Neural progenitor cell (in vitro differentiated cells): ENCODE measurements at regions not wholly inside any gene's neighbourhood (a gene's known extent, or its start where the extent isn't known, plus 50 kb on each side); places are given as distances from the start of the nearest gene placed in this dataset.
A peak's percentile ranks its signal among the peaks of the same experiment; 100 is the strongest.

Source experiments
- DNase-seq: peaks from one replicate; pipeline ENCODE4 v3.0.0-alpha.2; 2016; ENCODE audit warnings: low spot score
- H2AFZ ChIP-seq: fragments of 200-600 bp; sonication (generic); replicated peaks from 2 replicates; pipeline ENCODE4 v1.6.1; 2016; ENCODE audit warnings: antibody characterized with exemption
- H3F3A ChIP-seq: fragments of 200-600 bp; sonication (generic); 2 replicates; pipeline ENCODE4 v1.6.1; 2016; ENCODE audit warnings: antibody characterized with exemption, low read depth
- H3K27ac ChIP-seq: fragments of 200-600 bp; sonication (generic); 2 replicates; pipeline ENCODE4 v1.5.1; 2016; ENCODE audit warnings: mild to moderate bottlenecking
- H3K27me3 ChIP-seq: fragments of 200-600 bp; sonication (generic); 2 replicates; pipeline ENCODE4 v1.6.1; 2016; ENCODE audit warnings: mild to moderate bottlenecking, moderate library complexity
- H3K36me3 ChIP-seq: fragments of 200-600 bp; sonication (generic); 2 replicates; pipeline ENCODE4 v1.5.1; 2016
- H3K4me1 ChIP-seq: fragments of 200-600 bp; sonication (generic); 2 replicates; pipeline ENCODE4 v1.6.1; 2016; ENCODE audit warnings: mixed run types
- H3K4me2 ChIP-seq: fragments of 200-600 bp; sonication (generic); 2 replicates; pipeline ENCODE4 v1.6.1; 2016
- H3K4me3 ChIP-seq: fragments of 200-600 bp; sonication (generic); 2 replicates; pipeline ENCODE4 v1.5.1; 2016
- H3K79me2 ChIP-seq: fragments of 200-600 bp; sonication (generic); 2 replicates; pipeline ENCODE4 v1.6.1; 2016; ENCODE audit warnings: low read depth
- H3K9ac ChIP-seq: fragments of 200-600 bp; sonication (generic); 2 replicates; pipeline ENCODE4 v1.6.1; 2016
- H3K9me3 ChIP-seq: fragments of 200-600 bp; sonication (generic); 2 replicates; pipeline ENCODE4 v1.5.1; 2016; ENCODE audit warnings: low read depth
- H4K20me1 ChIP-seq: fragments of 200-600 bp; sonication (generic); 2 replicates; pipeline ENCODE4 v1.6.1; 2016; ENCODE audit warnings: low read depth
- H3K27ac Mint-ChIP-seq: 3 replicates; pipeline ENCODE4 v1.8.0; 2021; ENCODE audit warnings: mixed read lengths
- H3K27me3 Mint-ChIP-seq: 2 replicates; pipeline ENCODE4 v1.8.0; 2022; ENCODE audit warnings: low read depth, mild to moderate bottlenecking, inconsistent platforms, moderate library complexity, mixed read lengths; ENCODE audit not compliant: insufficient read depth
- H3K36me3 Mint-ChIP-seq: 3 replicates; pipeline ENCODE4 v1.8.0; 2021; ENCODE audit warnings: mixed read lengths
- H3K4me1 Mint-ChIP-seq: 3 replicates; pipeline ENCODE4 v1.8.0; 2021; ENCODE audit warnings: mixed read lengths
- H3K4me3 Mint-ChIP-seq: 3 replicates; pipeline ENCODE4 v1.8.0; 2021; ENCODE audit warnings: mild to moderate bottlenecking, moderate library complexity, mixed read lengths
- H3K9me3 Mint-ChIP-seq: 3 replicates; pipeline ENCODE4 v1.8.0; 2020; ENCODE audit warnings: mixed read lengths
- EZH2 ChIP-seq: fragments of 200-600 bp; sonication (generic); IDR thresholded peaks from 2 replicates; pipeline ENCODE4 v1.6.1; 2017; ENCODE audit warnings: antibody characterized with exemption, mild to moderate bottlenecking, moderate library complexity
- EZH2phosphoT487 ChIP-seq: fragments of 200-600 bp; sonication (generic); IDR thresholded peaks from 2 replicates; pipeline ENCODE4 v1.6.1; 2017; ENCODE audit warnings: antibody characterized with exemption
- TF ChIP-seq, protein P1 (sequence below): fragments of 200-600 bp; sonication (generic); IDR thresholded peaks from 2 replicates; pipeline ENCODE4 v1.5.1; 2017; ENCODE audit warnings: antibody characterized with exemption, mild to moderate bottlenecking

DNA sequence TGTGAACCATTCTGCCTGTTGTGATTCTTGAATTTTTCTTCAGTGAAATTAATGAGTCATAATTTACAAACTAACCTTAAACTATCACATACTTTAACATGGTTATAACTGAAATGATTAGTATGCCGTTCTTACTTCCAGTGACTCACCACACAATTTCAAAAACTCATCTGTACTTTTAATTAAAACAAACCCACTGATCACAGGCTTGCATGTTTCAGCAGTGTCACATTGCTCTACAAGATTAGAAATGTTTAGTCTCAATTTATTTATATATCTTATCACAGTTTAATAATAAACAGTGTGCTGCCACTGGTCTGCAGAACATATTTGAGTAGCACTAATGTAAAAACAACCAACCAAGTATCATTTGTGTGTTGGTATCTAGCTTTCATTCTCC, 2227.9 kb upstream of the PCDH20 start:
- H2AFZ ChIP-seq = no peak overlapping the region
- no peaks in the 10 kb centered on the region for H3K9me3 Mint-ChIP-seq
- no peak overlapping the region for H3K4me2 ChIP-seq
- DNase-seq = no peak
- no peaks in the 10 kb centered on the region for H3K9me3 ChIP-seq
- no peaks in the 10 kb centered on the region for H3K36me3 ChIP-seq
- H3K36me3 Mint-ChIP-seq = no peaks in the 10 kb centered on the region
- H3K4me1 ChIP-seq = no peaks in the 10 kb centered on the region
- no peaks in the 10 kb centered on the region for H3K27me3 ChIP-seq
- H3K27ac ChIP-seq = no peak overlapping the region
- H3K27ac Mint-ChIP-seq = no peak overlapping the region
- no peak overlapping the region for H3K4me3 Mint-ChIP-seq
- no peak overlapping the region for H3K4me3 ChIP-seq
- H3K27me3 Mint-ChIP-seq = no peaks in the 10 kb centered on the region
- H4K20me1 ChIP-seq = no peaks in the 10 kb centered on the region
- TF ChIP-seq EZH2 (no peak), EZH2phosphoT487 (no peak)
- TF ChIP-seq, protein P1, sequence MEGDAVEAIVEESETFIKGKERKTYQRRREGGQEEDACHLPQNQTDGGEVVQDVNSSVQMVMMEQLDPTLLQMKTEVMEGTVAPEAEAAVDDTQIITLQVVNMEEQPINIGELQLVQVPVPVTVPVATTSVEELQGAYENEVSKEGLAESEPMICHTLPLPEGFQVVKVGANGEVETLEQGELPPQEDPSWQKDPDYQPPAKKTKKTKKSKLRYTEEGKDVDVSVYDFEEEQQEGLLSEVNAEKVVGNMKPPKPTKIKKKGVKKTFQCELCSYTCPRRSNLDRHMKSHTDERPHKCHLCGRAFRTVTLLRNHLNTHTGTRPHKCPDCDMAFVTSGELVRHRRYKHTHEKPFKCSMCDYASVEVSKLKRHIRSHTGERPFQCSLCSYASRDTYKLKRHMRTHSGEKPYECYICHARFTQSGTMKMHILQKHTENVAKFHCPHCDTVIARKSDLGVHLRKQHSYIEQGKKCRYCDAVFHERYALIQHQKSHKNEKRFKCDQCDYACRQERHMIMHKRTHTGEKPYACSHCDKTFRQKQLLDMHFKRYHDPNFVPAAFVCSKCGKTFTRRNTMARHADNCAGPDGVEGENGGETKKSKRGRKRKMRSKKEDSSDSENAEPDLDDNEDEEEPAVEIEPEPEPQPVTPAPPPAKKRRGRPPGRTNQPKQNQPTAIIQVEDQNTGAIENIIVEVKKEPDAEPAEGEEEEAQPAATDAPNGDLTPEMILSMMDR = no peak
- H3K79me2 ChIP-seq = no peaks in the 10 kb centered on the region
- H3F3A ChIP-seq = no peaks in the 10 kb centered on the region
- H3K4me1 Mint-ChIP-seq = no peaks in the 10 kb centered on the region
- no peak overlapping the region for H3K9ac ChIP-seq

DNA sequence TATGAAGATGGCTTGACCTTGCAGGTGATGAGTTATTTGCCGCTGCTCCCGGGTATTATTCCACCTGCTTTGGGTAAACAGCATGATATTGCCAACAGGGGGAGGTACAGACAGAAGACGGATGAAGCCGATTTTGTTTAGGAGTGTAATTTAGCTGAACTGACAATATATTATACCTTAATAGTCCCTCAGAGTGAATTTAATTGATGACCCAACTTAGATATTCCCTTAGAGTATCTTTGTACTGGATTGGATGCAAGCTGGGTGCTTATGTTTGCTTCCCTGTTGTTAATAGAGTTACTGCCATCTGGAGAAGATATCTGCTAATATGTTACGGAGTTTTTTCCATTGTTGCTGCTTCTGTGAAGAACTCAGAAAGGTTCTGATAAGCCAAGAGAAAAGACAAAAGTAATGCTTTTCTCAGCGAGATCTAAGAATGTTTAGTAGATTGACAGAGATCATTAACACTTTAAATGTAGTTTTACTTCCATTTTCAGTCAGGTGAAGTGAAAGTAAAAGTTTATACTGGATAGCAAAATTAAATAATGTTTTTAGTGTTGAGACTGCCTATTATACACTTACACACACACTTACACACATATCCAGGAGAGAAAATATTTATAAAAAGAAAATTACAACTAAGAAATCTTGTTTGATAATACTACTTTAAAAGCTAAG, 2220.8 kb upstream of the PCDH20 start:
- Histone ChIP-seq H3K4me1 (no peaks in the 10 kb centered on the region), H3K27me3 (no peaks in the 10 kb centered on the region), H3K4me2 (no peak overlapping the region), H3F3A (no peaks in the 10 kb centered on the region), H3K9me3 (no peaks in the 10 kb centered on the region), H3K36me3 (no peaks in the 10 kb centered on the region), H2AFZ (peak overlapping the region; percentile 81), H3K9ac (no peak overlapping the region), H4K20me1 (no peaks in the 10 kb centered on the region), H3K27ac (no peak overlapping the region), H3K4me3 (no peak overlapping the region), H3K79me2 (no peaks in the 10 kb centered on the region)
- no peak for TF ChIP-seq EZH2phosphoT487
- TF ChIP-seq, protein P1 = peak; percentile 36
- H3K9me3 Mint-ChIP-seq = no peaks in the 10 kb centered on the region
- no peaks in the 10 kb centered on the region for H3K36me3 Mint-ChIP-seq
- no peak overlapping the region for H3K4me3 Mint-ChIP-seq
- no peak for DNase-seq
- no peaks in the 10 kb centered on the region for H3K4me1 Mint-ChIP-seq
- H3K27me3 Mint-ChIP-seq = no peaks in the 10 kb centered on the region
- H3K27ac Mint-ChIP-seq = no peak overlapping the region

DNA sequence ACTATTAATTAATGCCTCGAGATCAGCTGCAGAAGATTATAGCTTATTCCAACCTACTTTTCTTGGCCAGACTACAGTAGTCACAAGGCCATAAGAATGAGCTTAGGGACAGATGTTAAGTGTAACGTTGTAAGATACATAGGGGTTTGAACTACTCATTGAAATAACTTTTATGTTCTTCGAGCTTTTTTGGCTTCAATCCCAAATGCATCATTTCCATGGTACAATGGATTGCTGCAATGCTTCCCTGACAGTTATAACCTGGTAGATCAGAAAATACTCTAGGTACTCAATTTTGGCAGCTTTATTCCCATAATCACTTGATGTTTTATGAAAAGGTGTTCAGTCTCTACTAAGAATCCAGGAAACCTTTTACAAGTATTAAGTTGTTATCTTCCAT, 2216.7 kb upstream of the PCDH20 start:
- no peak overlapping the region for H3K9ac ChIP-seq
- no peaks in the 10 kb centered on the region for H3K79me2 ChIP-seq
- H3F3A ChIP-seq = no peaks in the 10 kb centered on the region
- H3K36me3 ChIP-seq = no peaks in the 10 kb centered on the region
- no peak for DNase-seq
- no peaks in the 10 kb centered on the region for H3K27me3 Mint-ChIP-seq
- no peak overlapping the region for H2AFZ ChIP-seq
- no peaks in the 10 kb centered on the region for H3K27me3 ChIP-seq
- H3K36me3 Mint-ChIP-seq = no peaks in the 10 kb centered on the region
- no peaks in the 10 kb centered on the region for H3K9me3 ChIP-seq
- H4K20me1 ChIP-seq = no peaks in the 10 kb centered on the region
- H3K27ac ChIP-seq = no peak overlapping the region
- no peaks in the 10 kb centered on the region for H3K4me1 ChIP-seq
- no peak overlapping the region for H3K4me2 ChIP-seq
- no peak overlapping the region for H3K4me3 Mint-ChIP-seq
- no peaks in the 10 kb centered on the region for H3K9me3 Mint-ChIP-seq
- no peaks in the 10 kb centered on the region for H3K4me1 Mint-ChIP-seq
- TF ChIP-seq, protein P1 = no peak
- no peak for TF ChIP-seq EZH2
- no peak for TF ChIP-seq EZH2phosphoT487
- no peak overlapping the region for H3K4me3 ChIP-seq
- H3K27ac Mint-ChIP-seq = no peak overlapping the region
